Tibial nerve (tissue), 3 donors: ENCODE measurements at regions not wholly inside any gene's neighbourhood (a gene's known extent, or its start where the extent isn't known, plus 50 kb on each side); places are given as distances from the start of the nearest gene placed in this dataset.

Experiments
- POLR2A ChIP-seq, 2 donors: fragments of 450-650 bp; IDR thresholded peaks; one replicate each; pipeline ENCODE4 v1.6.1; 2017; ENCODE audit warnings: antibody characterized with exemption in 2 of 2, mild to moderate bottlenecking in 2 of 2, moderate library complexity in 2 of 2
- TF ChIP-seq, protein P1 (sequence below), 5 experiments: fragments of 200-600 bp in 3 of 5; fragments of 450-650 bp in 2 of 5; sonication (generic) in 3 of 5; IDR thresholded peaks; one replicate each; pipeline ENCODE4 v1.5.1; 2016 to 2019; ENCODE audit warnings: antibody characterized with exemption in 5 of 5, mild to moderate bottlenecking in 3 of 5, moderate library complexity in 2 of 5

DNA sequence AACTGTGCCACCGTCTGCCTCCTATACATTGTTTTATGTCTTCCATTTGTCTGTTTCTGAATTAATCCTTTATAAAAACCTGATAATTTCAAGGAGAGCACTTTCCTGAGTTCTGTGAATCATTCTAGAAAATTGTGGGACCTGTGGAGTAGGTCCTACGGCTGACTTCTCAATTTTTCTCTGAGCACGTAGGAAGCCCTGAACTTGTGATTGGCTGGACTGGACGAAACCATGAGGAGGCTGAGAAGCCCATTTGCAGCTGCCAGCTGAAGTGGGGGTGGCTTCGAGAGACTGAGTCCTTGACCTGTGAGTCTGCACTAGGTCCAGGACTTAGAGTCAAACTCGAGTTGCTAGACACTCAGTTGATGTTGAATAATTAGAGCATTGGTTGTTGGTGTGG is 277.1 kb upstream of the NCAM2 start:
- TF ChIP-seq, protein P1, sequence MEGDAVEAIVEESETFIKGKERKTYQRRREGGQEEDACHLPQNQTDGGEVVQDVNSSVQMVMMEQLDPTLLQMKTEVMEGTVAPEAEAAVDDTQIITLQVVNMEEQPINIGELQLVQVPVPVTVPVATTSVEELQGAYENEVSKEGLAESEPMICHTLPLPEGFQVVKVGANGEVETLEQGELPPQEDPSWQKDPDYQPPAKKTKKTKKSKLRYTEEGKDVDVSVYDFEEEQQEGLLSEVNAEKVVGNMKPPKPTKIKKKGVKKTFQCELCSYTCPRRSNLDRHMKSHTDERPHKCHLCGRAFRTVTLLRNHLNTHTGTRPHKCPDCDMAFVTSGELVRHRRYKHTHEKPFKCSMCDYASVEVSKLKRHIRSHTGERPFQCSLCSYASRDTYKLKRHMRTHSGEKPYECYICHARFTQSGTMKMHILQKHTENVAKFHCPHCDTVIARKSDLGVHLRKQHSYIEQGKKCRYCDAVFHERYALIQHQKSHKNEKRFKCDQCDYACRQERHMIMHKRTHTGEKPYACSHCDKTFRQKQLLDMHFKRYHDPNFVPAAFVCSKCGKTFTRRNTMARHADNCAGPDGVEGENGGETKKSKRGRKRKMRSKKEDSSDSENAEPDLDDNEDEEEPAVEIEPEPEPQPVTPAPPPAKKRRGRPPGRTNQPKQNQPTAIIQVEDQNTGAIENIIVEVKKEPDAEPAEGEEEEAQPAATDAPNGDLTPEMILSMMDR (IDR thresholded peaks at IDR 0.05) = no peak
- no peak for TF ChIP-seq POLR2A (IDR thresholded peaks at IDR 0.05)
